ENCODE measurements at regions not wholly inside any gene's neighbourhood (a gene's known extent, or its start where the extent isn't known, plus 50 kb on each side); places are given as distances from the start of the nearest gene placed in this dataset.
A peak's percentile ranks its signal among the peaks of the same experiment; 100 is the strongest.
"Not testable (repeated sequence)": the region's sequence is repeated elsewhere in the genome, so short reads cannot be mapped to it uniquely, and the experiment has no call there.

GRCh38 chr3:5754602-5755001 lies 567.1 kb downstream of the EDEM1 start:
- DNase-seq (ENCODE audit: low spot score): no peak
- in situ Hi-C loops (cut with HindIII; ENCODE audit: low sequenced_read_pairs): no loop called here

- no peak for DNase-seq (ENCODE audit: low spot score)
- in situ Hi-C loops (cut with HindIII; ENCODE audit: low sequenced_read_pairs): no loop called here
Measured at GRCh38 chr3:5756443-5756842, 568.9 kb downstream of the EDEM1 start.

GRCh38 chr3:5757213-5757804 lies 569.8 kb downstream of the EDEM1 start:
- in situ Hi-C loops (cut with HindIII; ENCODE audit: low sequenced_read_pairs): no loop called here
- no peak for DNase-seq (ENCODE audit: low spot score)

GRCh38 chr3:5758699-5759098 lies 571.2 kb downstream of the EDEM1 start:
- in situ Hi-C loops (cut with HindIII; ENCODE audit: low sequenced_read_pairs): no loop called here
- no peak for DNase-seq (ENCODE audit: low spot score)

- DNase-seq (ENCODE audit: low spot score): no peak
- in situ Hi-C loops (cut with HindIII; ENCODE audit: low sequenced_read_pairs): no loop called here
Measured at GRCh38 chr3:5762506-5762905, 575.0 kb downstream of the EDEM1 start.

GRCh38 chr3:5766848-5767247 lies 579.3 kb downstream of the EDEM1 start:
- in situ Hi-C loops (cut with HindIII; ENCODE audit: low sequenced_read_pairs): no loop called here
- no peak for DNase-seq (ENCODE audit: low spot score)

GRCh38 chr3:5767304-5767703 lies 579.8 kb downstream of the EDEM1 start:
- in situ Hi-C loops (cut with HindIII; ENCODE audit: low sequenced_read_pairs): no loop called here

GRCh38 chr3:5768281-5768945 lies 580.9 kb downstream of the EDEM1 start:
- in situ Hi-C loops (cut with HindIII; ENCODE audit: low sequenced_read_pairs): no loop called here
- DNase-seq (ENCODE audit: low spot score): no peak

More at GRCh38 chr3:5767304-5767703, 579.8 kb downstream of the EDEM1 start:
- no peak for DNase-seq (ENCODE audit: low spot score)

GRCh38 chr3:5769825-5770224 lies 582.3 kb downstream of the EDEM1 start:
- DNase-seq (ENCODE audit: low spot score): no peak
- in situ Hi-C loops (cut with HindIII; ENCODE audit: low sequenced_read_pairs): no loop called here

- in situ Hi-C loops (cut with HindIII; ENCODE audit: low sequenced_read_pairs): no loop called here
- no peak for DNase-seq (ENCODE audit: low spot score)
Measured at GRCh38 chr3:5774337-5774736, 586.8 kb downstream of the EDEM1 start.

GRCh38 chr3:5775100-5775499 lies 587.6 kb downstream of the EDEM1 start:
- DNase-seq (ENCODE audit: low spot score); in situ Hi-C loops (cut with HindIII; ENCODE audit: low sequenced_read_pairs): not testable (repeated sequence)

GRCh38 chr3:5784690-5785089 lies 597.2 kb downstream of the EDEM1 start:
- DNase-seq (ENCODE audit: low spot score): no peak
- in situ Hi-C loops (cut with HindIII; ENCODE audit: low sequenced_read_pairs): no loop called here

- peak; percentile 13 for DNase-seq (ENCODE audit: low spot score)
- in situ Hi-C loops (cut with HindIII; ENCODE audit: low sequenced_read_pairs): no loop called here
Measured at GRCh38 chr3:5787861-5788488, 600.5 kb downstream of the EDEM1 start.

- DNase-seq (ENCODE audit: low spot score): no peak
- in situ Hi-C loops (cut with HindIII; ENCODE audit: low sequenced_read_pairs): no loop called here
Measured at GRCh38 chr3:5788496-5788895, 601.0 kb downstream of the EDEM1 start.

- DNase-seq (ENCODE audit: low spot score): no peak
- in situ Hi-C loops (cut with HindIII; ENCODE audit: low sequenced_read_pairs): no loop called here
Measured at GRCh38 chr3:5791558-5791957, 604.1 kb downstream of the EDEM1 start.

GRCh38 chr3:5796541-5796940 lies 609.0 kb downstream of the EDEM1 start:
- in situ Hi-C loops (cut with HindIII; ENCODE audit: low sequenced_read_pairs): no loop called here
- DNase-seq (ENCODE audit: low spot score): no peak

GRCh38 chr3:5798809-5799208 lies 611.3 kb downstream of the EDEM1 start:
- in situ Hi-C loops (cut with HindIII; ENCODE audit: low sequenced_read_pairs): no loop called here
- no peak for DNase-seq (ENCODE audit: low spot score)

GRCh38 chr3:5799398-5799797 lies 611.9 kb downstream of the EDEM1 start:
- in situ Hi-C loops (cut with HindIII; ENCODE audit: low sequenced_read_pairs): no loop called here

GRCh38 chr3:5800965-5801364 lies 613.5 kb downstream of the EDEM1 start:
- in situ Hi-C loops (cut with HindIII; ENCODE audit: low sequenced_read_pairs): no loop called here
- no peak for DNase-seq (ENCODE audit: low spot score)

More at GRCh38 chr3:5799398-5799797, 611.9 kb downstream of the EDEM1 start:
- DNase-seq (ENCODE audit: low spot score): no peak

GRCh38 chr3:5806192-5806591 lies 618.7 kb downstream of the EDEM1 start:
- DNase-seq (ENCODE audit: low spot score): no peak

More at GRCh38 chr3:5806192-5806591, 618.7 kb downstream of the EDEM1 start:
- in situ Hi-C loops (cut with HindIII; ENCODE audit: low sequenced_read_pairs): no loop called here

Measured in G401 (cell line).